ENCODE measurements at regions not wholly inside any gene's neighbourhood (a gene's known extent, or its start where the extent isn't known, plus 50 kb on each side); places are given as distances from the start of the nearest gene placed in this dataset.

GRCh38 chr5:147989994-147990393 lies 73.8 kb upstream of the SPINK5 start:
- TF ChIP-seq, protein P1, sequence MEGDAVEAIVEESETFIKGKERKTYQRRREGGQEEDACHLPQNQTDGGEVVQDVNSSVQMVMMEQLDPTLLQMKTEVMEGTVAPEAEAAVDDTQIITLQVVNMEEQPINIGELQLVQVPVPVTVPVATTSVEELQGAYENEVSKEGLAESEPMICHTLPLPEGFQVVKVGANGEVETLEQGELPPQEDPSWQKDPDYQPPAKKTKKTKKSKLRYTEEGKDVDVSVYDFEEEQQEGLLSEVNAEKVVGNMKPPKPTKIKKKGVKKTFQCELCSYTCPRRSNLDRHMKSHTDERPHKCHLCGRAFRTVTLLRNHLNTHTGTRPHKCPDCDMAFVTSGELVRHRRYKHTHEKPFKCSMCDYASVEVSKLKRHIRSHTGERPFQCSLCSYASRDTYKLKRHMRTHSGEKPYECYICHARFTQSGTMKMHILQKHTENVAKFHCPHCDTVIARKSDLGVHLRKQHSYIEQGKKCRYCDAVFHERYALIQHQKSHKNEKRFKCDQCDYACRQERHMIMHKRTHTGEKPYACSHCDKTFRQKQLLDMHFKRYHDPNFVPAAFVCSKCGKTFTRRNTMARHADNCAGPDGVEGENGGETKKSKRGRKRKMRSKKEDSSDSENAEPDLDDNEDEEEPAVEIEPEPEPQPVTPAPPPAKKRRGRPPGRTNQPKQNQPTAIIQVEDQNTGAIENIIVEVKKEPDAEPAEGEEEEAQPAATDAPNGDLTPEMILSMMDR (IDR thresholded peaks at IDR 0.05 in 8 of 11, conservative IDR thresholded peaks at IDR 0.05 in 3 of 11) = no peak
- TF ChIP-seq POLR2A (IDR thresholded peaks at IDR 0.05) = no peak
